HepG2 (cell line): ENCODE measurements at regions not wholly inside any gene's neighbourhood (a gene's known extent, or its start where the extent isn't known, plus 50 kb on each side); places are given as distances from the start of the nearest gene placed in this dataset.

Source experiments
- FOSL1 ChIP-seq: sonication (generic); formaldehyde crosslinking; IDR thresholded peaks from 2 replicates; pipeline ENCODE4 v1.9.0; 2021; ENCODE audit warnings: missing genetic modification reagents, borderline replicate concordance
- JUNB ChIP-seq: sonication (generic); formaldehyde crosslinking; IDR thresholded peaks from 2 replicates; pipeline ENCODE4 v1.8.0; 2022; ENCODE audit warnings: missing genetic modification reagents, mild to moderate bottlenecking, borderline replicate concordance
- MTA3 ChIP-seq: sonication (generic); formaldehyde crosslinking; IDR thresholded peaks from 2 replicates; pipeline ENCODE4 v1.4.0; 2020; ENCODE audit warnings: missing genetic modification reagents
- NFYB ChIP-seq: sonication (generic); formaldehyde crosslinking; IDR thresholded peaks from 2 replicates; pipeline ENCODE4 v1.4.0; 2020; ENCODE audit warnings: missing genetic modification reagents
- POLR2A ChIP-seq, 2 experiments: IDR thresholded peaks; 2 replicates each; pipeline ENCODE4 v1.6.1; 2011; ENCODE audit warnings: low read depth in 2 of 2, low read length in 2 of 2, mild to moderate bottlenecking in 1 of 2, moderate library complexity in 1 of 2; ENCODE audit not compliant: insufficient read depth in 1 of 2
- SETDB1 ChIP-seq: sonication (generic); formaldehyde crosslinking; IDR thresholded peaks from 2 replicates; pipeline ENCODE4 v1.5.1; 2020; ENCODE audit warnings: missing genetic modification reagents, mild to moderate bottlenecking, borderline replicate concordance
- ZNF652 ChIP-seq: IDR thresholded peaks from 2 replicates; pipeline ENCODE4 v1.6.1; 2016; ENCODE audit warnings: low read depth, borderline replicate concordance
- TF ChIP-seq, protein P1 (sequence below): sonication (generic); formaldehyde crosslinking; IDR thresholded peaks from 2 replicates; pipeline ENCODE4 v1.8.1; 2023; ENCODE audit warnings: mild to moderate bottlenecking, inconsistent platforms, moderate library complexity, missing genetic modification reagents, borderline replicate concordance
- TF ChIP-seq, protein P2 (sequence below): sonication (generic); formaldehyde crosslinking; IDR thresholded peaks from 2 replicates; pipeline ENCODE4 v1.4.0; 2020; ENCODE audit warnings: missing genetic modification reagents
- TF ChIP-seq, protein P3 (sequence below): sonication (generic); formaldehyde crosslinking; IDR thresholded peaks from 2 replicates; pipeline ENCODE4 v1.8.1; 2022; ENCODE audit warnings: low read depth, mild to moderate bottlenecking, missing genetic modification reagents
- TF ChIP-seq, protein P4 (sequence below): sonication (generic); formaldehyde crosslinking; IDR thresholded peaks from 2 replicates; pipeline ENCODE4 v1.5.0; 2020; ENCODE audit warnings: mild to moderate bottlenecking, missing genetic modification reagents, moderate library complexity

DNA sequence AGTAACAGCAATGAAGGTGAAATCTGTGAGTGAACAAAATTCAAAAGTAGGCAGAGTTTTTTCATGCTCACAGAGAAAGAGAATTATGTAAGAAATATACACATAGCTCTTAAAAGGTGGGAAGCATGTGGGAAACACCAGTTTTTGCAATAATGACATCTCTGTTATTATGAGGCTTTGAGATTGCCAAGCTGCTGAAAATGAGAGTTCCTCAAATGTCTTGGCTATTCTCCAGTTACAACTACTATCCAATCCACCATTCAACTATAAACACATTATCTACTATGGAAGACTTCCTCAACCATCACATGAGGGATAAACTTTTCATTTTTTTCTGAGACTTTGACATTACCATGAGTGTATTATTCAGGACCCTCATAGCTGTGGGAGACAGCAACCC lies 420.8 kb upstream of the ACTBL2 start:
- TF ChIP-seq, protein P1, sequence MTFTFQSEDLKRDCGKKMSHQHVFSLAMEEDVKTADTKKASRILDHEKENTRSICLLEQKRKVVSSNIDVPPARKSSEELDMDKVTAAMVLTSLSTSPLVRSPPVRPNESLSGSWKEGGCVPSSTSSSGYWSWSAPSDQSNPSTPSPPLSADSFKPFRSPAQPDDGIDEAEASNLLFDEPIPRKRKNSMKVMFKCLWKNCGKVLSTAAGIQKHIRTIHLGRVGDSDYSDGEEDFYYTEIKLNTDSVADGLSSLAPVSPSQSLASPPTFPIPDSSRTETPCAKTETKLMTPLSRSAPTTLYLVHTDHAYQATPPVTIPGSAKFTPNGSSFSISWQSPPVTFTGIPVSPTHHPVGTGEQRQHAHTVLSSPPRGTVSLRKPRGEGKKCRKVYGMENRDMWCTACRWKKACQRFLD, result no peak
- TF ChIP-seq, protein P2, sequence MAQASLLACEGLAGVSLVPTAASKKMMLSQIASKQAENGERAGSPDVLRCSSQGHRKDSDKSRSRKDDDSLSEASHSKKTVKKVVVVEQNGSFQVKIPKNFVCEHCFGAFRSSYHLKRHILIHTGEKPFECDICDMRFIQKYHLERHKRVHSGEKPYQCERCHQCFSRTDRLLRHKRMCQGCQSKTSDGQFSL (CRISPR knock-in tag), result no peak
- TF ChIP-seq JUNB (CRISPR knock-in tag), result no peak
- TF ChIP-seq SETDB1, result no peak
- TF ChIP-seq POLR2A (IDR thresholded peaks at IDR 0.05; ENCODE audit: insufficient read depth in 1 of 2, low read depth in 2 of 2, low read length in 2 of 2), result no peak
- TF ChIP-seq, protein P3, sequence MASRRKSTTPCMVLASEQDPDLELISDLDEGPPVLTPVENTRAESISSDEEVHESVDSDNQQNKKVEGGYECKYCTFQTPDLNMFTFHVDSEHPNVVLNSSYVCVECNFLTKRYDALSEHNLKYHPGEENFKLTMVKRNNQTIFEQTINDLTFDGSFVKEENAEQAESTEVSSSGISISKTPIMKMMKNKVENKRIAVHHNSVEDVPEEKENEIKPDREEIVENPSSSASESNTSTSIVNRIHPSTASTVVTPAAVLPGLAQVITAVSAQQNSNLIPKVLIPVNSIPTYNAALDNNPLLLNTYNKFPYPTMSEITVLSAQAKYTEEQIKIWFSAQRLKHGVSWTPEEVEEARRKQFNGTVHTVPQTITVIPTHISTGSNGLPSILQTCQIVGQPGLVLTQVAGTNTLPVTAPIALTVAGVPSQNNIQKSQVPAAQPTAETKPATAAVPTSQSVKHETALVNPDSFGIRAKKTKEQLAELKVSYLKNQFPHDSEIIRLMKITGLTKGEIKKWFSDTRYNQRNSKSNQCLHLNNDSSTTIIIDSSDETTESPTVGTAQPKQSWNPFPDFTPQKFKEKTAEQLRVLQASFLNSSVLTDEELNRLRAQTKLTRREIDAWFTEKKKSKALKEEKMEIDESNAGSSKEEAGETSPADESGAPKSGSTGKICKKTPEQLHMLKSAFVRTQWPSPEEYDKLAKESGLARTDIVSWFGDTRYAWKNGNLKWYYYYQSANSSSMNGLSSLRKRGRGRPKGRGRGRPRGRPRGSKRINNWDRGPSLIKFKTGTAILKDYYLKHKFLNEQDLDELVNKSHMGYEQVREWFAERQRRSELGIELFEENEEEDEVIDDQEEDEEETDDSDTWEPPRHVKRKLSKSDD, result no peak
- TF ChIP-seq MTA3 (CRISPR knock-in tag), result no peak
- TF ChIP-seq, protein P4, sequence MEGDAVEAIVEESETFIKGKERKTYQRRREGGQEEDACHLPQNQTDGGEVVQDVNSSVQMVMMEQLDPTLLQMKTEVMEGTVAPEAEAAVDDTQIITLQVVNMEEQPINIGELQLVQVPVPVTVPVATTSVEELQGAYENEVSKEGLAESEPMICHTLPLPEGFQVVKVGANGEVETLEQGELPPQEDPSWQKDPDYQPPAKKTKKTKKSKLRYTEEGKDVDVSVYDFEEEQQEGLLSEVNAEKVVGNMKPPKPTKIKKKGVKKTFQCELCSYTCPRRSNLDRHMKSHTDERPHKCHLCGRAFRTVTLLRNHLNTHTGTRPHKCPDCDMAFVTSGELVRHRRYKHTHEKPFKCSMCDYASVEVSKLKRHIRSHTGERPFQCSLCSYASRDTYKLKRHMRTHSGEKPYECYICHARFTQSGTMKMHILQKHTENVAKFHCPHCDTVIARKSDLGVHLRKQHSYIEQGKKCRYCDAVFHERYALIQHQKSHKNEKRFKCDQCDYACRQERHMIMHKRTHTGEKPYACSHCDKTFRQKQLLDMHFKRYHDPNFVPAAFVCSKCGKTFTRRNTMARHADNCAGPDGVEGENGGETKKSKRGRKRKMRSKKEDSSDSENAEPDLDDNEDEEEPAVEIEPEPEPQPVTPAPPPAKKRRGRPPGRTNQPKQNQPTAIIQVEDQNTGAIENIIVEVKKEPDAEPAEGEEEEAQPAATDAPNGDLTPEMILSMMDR (CRISPR knock-in tag), result no peak
- no peak for TF ChIP-seq NFYB (CRISPR knock-in tag)
- no peak for TF ChIP-seq FOSL1 (CRISPR knock-in tag)
- TF ChIP-seq ZNF652 (CRISPR knock-in tag), result no peak
